Neural progenitor cell (in vitro differentiated cells): ENCODE measurements at regions not wholly inside any gene's neighbourhood (a gene's known extent, or its start where the extent isn't known, plus 50 kb on each side); places are given as distances from the start of the nearest gene placed in this dataset.

Source experiments
- EZH2 ChIP-seq: fragments of 200-600 bp; sonication (generic); IDR thresholded peaks from 2 replicates; pipeline ENCODE4 v1.6.1; 2017; ENCODE audit warnings: antibody characterized with exemption, mild to moderate bottlenecking, moderate library complexity
- EZH2phosphoT487 ChIP-seq: fragments of 200-600 bp; sonication (generic); IDR thresholded peaks from 2 replicates; pipeline ENCODE4 v1.6.1; 2017; ENCODE audit warnings: antibody characterized with exemption
- TF ChIP-seq, protein P1 (sequence below): fragments of 200-600 bp; sonication (generic); IDR thresholded peaks from 2 replicates; pipeline ENCODE4 v1.5.1; 2017; ENCODE audit warnings: antibody characterized with exemption, mild to moderate bottlenecking

DNA sequence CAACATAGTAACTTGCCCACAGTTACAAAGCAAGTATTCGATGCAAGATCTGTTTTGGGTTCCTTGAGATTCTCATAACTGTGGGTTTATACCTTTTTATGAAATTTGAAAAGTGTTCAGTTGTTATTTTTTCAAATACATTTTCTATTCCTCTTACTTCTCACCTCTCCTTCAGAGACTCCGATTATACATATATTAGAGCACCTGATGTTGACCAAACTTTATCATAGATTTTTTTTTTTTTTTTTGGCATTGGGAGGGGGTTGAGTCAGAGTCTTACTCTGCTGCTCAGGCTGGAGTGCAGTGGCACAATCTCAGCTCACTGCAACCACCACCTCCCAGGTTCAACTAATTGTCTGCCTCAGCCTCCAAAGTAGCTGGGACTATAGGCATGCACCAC lies 51.3 kb upstream of the RBBP6 start:
- TF ChIP-seq, protein P1, sequence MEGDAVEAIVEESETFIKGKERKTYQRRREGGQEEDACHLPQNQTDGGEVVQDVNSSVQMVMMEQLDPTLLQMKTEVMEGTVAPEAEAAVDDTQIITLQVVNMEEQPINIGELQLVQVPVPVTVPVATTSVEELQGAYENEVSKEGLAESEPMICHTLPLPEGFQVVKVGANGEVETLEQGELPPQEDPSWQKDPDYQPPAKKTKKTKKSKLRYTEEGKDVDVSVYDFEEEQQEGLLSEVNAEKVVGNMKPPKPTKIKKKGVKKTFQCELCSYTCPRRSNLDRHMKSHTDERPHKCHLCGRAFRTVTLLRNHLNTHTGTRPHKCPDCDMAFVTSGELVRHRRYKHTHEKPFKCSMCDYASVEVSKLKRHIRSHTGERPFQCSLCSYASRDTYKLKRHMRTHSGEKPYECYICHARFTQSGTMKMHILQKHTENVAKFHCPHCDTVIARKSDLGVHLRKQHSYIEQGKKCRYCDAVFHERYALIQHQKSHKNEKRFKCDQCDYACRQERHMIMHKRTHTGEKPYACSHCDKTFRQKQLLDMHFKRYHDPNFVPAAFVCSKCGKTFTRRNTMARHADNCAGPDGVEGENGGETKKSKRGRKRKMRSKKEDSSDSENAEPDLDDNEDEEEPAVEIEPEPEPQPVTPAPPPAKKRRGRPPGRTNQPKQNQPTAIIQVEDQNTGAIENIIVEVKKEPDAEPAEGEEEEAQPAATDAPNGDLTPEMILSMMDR, result no peak
- TF ChIP-seq EZH2phosphoT487 (no peak), EZH2 (no peak)
